ENCODE measurements at regions not wholly inside any gene's neighbourhood (a gene's known extent, or its start where the extent isn't known, plus 50 kb on each side); places are given as distances from the start of the nearest gene placed in this dataset.

DNA sequence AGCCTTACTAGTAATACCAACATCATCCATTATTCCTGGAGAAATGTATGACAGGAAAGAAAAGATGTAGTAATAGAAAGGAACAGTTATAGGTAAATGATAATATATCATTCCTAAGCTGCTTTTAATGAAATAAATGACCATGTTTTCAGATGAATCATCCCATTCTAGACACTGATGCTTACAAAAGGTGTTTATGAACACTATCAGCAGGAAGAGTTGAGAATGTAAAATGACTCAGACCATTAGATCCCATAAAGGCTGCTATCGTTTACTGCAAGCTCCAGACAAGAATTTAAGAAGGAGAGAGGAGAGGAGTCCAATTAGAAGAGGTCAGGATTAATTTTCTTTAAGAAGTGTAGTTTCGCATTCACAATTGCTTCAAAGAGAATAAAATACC, 1033.5 kb downstream of the EFNA5 start:
- H3K27ac Mint-ChIP-seq = no peak overlapping the region
- ATAC-seq (ENCODE audit: low read depth) (no peak), DNase-seq (no peak)
- H3K4me3 Mint-ChIP-seq = no peak overlapping the region
- no peak for TF ChIP-seq EZH2 (IDR thresholded peaks at IDR 0.05; ENCODE audit: borderline replicate concordance, insufficient read depth, low read depth, low read length, poor library complexity, severe bottlenecking)
- TF ChIP-seq, protein P1, sequence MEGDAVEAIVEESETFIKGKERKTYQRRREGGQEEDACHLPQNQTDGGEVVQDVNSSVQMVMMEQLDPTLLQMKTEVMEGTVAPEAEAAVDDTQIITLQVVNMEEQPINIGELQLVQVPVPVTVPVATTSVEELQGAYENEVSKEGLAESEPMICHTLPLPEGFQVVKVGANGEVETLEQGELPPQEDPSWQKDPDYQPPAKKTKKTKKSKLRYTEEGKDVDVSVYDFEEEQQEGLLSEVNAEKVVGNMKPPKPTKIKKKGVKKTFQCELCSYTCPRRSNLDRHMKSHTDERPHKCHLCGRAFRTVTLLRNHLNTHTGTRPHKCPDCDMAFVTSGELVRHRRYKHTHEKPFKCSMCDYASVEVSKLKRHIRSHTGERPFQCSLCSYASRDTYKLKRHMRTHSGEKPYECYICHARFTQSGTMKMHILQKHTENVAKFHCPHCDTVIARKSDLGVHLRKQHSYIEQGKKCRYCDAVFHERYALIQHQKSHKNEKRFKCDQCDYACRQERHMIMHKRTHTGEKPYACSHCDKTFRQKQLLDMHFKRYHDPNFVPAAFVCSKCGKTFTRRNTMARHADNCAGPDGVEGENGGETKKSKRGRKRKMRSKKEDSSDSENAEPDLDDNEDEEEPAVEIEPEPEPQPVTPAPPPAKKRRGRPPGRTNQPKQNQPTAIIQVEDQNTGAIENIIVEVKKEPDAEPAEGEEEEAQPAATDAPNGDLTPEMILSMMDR (IDR thresholded peaks at IDR 0.05) = no peak
- Histone ChIP-seq H4K20me1 (ENCODE audit: control insufficient read depth, insufficient read depth, low read length, poor library complexity, severe bottlenecking) (no peaks in the 10 kb centered on the region), H3K36me3 (replicated peaks in 1 of 2; ENCODE audit: control extremely low read depth in 1 of 2, control insufficient read depth in 1 of 2, extremely low read depth in 1 of 2, insufficient read depth in 2 of 2, low read length in 1 of 2) (no peaks in the 10 kb centered on the region), H3K9ac (ENCODE audit: low read length) (no peak overlapping the region), H3K4me1 (ENCODE audit: control insufficient read depth in 2 of 2, insufficient read depth in 2 of 2, low read length in 2 of 2) (no peaks in the 10 kb centered on the region), H3K4me3 (ENCODE audit: control extremely low read depth in 1 of 5, extremely low read depth in 1 of 5, insufficient read depth in 1 of 5, low read depth in 2 of 5, low read length in 4 of 5) (no peak overlapping the region), H3K27me3 (replicated peaks in 1 of 4; ENCODE audit: control extremely low read depth in 1 of 4, control insufficient read depth in 3 of 4, insufficient read depth in 4 of 4, low read length in 3 of 4) (no peaks in the 10 kb centered on the region), H3K79me2 (ENCODE audit: control insufficient read depth, insufficient read depth, low read length) (no peaks in the 10 kb centered on the region), H2AFZ (ENCODE audit: insufficient read depth, low read depth, low read length, poor library complexity, severe bottlenecking) (no peak overlapping the region), H3K27ac (ENCODE audit: low read length in 2 of 2) (no peak overlapping the region), H3K4me2 (replicated peaks; ENCODE audit: low read depth, low read length, poor library complexity, severe bottlenecking) (no peak overlapping the region), H3K9me3 (ENCODE audit: control extremely low read depth in 1 of 3, control insufficient read depth in 2 of 3, insufficient read depth in 1 of 3, low read length in 2 of 3) (peaks cover 0 to 1% (median 0%) of the 10 kb centered on the region in 3 donors)
- peaks cover 8% of the 10 kb centered on the region for H3K9me3 Mint-ChIP-seq (ENCODE audit: insufficient read depth)
- intact Hi-C loops (cut with micrococcal nuclease) = no loop called here
- POLR2A ChIA-PET = no interaction called here
- 100% methylated on average over 1 of the region's 2 CpGs for WGBS (ENCODE audit: insufficient coverage)
- no peaks in the 10 kb centered on the region for H3K27me3 Mint-ChIP-seq
- H3K4me1 Mint-ChIP-seq = no peaks in the 10 kb centered on the region
- CTCF ChIA-PET = no interaction called here

DNA sequence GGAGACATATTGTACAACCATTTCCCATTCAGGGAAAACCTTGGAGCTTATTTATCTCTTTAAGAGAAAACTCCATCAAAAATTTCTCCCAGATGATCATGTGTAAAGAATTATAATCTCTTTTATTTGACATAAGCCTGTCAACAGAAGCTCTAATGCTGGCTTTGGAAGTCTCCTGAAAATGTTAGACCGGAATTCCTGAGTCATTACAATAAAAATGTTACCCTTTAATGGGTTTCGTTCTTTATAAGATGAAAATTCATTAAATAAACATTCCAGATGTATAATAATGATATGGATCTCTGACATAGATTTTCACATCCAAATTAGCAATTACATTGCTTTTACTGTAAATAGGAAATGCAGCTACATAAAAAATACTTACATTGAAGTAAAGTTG, 1036.4 kb downstream of the EFNA5 start:
- DNase-seq = no peak
- no peak overlapping the region for H2AFZ ChIP-seq (ENCODE audit: insufficient read depth, low read depth, low read length, poor library complexity, severe bottlenecking)
- CTCF ChIA-PET = interaction anchor here (0.9 kb wide), 1 partner anchor 16 kb away, joined by 3 read pairs; no protein-coding TSS in a partner anchor

More for the DNA sequence above, 1036.4 kb downstream of the EFNA5 start:
- no peak overlapping the region for H3K27ac ChIP-seq (ENCODE audit: low read length in 2 of 2)
- no peaks in the 10 kb centered on the region for H3K4me1 ChIP-seq (ENCODE audit: control insufficient read depth in 2 of 2, insufficient read depth in 2 of 2, low read length in 2 of 2)
- no peak for TF ChIP-seq EZH2 (IDR thresholded peaks at IDR 0.05; ENCODE audit: borderline replicate concordance, insufficient read depth, low read depth, low read length, poor library complexity, severe bottlenecking)
- TF ChIP-seq, protein P1 (IDR thresholded peaks at IDR 0.05) = no peak
- H3K27me3 Mint-ChIP-seq = no peaks in the 10 kb centered on the region
- no peak overlapping the region for H3K4me2 ChIP-seq (replicated peaks; ENCODE audit: low read depth, low read length, poor library complexity, severe bottlenecking)
- no peak overlapping the region for H3K27ac Mint-ChIP-seq
- intact Hi-C loops (cut with micrococcal nuclease) = no loop called here
- POLR2A ChIA-PET = no interaction called here
- H3K9me3 ChIP-seq (ENCODE audit: control extremely low read depth in 1 of 3, control insufficient read depth in 2 of 3, insufficient read depth in 1 of 3, low read length in 2 of 3) = peaks cover 0 to 1% (median 0%) of the 10 kb centered on the region in 3 donors
- H3K9ac ChIP-seq (ENCODE audit: low read length) = no peak overlapping the region
- no peaks in the 10 kb centered on the region for H4K20me1 ChIP-seq (ENCODE audit: control insufficient read depth, insufficient read depth, low read length, poor library complexity, severe bottlenecking)
- no peaks in the 10 kb centered on the region for H3K79me2 ChIP-seq (ENCODE audit: control insufficient read depth, insufficient read depth, low read length)
- H3K4me3 Mint-ChIP-seq = no peak overlapping the region
- no peak overlapping the region for H3K4me3 ChIP-seq (ENCODE audit: control extremely low read depth in 1 of 5, extremely low read depth in 1 of 5, insufficient read depth in 1 of 5, low read depth in 2 of 5, low read length in 4 of 5)
- H3K9me3 Mint-ChIP-seq (ENCODE audit: insufficient read depth) = peaks cover 5% of the 10 kb centered on the region
- H3K36me3 ChIP-seq (replicated peaks in 1 of 2; ENCODE audit: control extremely low read depth in 1 of 2, control insufficient read depth in 1 of 2, extremely low read depth in 1 of 2, insufficient read depth in 2 of 2, low read length in 1 of 2) = no peaks in the 10 kb centered on the region
- no peaks in the 10 kb centered on the region for H3K27me3 ChIP-seq (replicated peaks in 1 of 4; ENCODE audit: control extremely low read depth in 1 of 4, control insufficient read depth in 3 of 4, insufficient read depth in 4 of 4, low read length in 3 of 4)
- WGBS (ENCODE audit: insufficient coverage) = no CpG with 5 or more reads among the region's 2 CpGs
- no peak for ATAC-seq (ENCODE audit: low read depth)
- H3K4me1 Mint-ChIP-seq = no peaks in the 10 kb centered on the region
